ENCODE measurements at regions not wholly inside any gene's neighbourhood (a gene's known extent, or its start where the extent isn't known, plus 50 kb on each side); places are given as distances from the start of the nearest gene placed in this dataset.

DNA sequence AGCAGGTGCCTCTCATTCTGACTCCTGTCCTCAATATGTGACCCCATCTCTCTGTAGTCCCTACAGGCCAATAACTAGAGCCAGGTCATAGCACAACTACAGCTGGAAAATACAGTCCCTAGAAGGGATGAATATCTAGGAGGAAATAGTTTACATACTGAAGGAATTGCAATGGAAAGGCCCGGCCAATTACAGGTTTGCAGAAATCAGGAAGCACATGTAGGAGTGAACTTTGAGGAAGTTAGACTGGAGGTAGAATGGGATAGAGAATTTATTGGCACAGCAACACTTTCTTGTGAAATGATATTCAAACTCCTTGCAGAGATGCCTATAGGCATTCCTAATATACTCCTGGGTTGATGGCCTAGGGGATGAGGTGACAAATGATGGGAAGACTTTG, 257.3 kb downstream of the GRIN2B start:
- CTCF ChIA-PET: no interaction called here
- no peak for TF ChIP-seq SP1 (IDR thresholded peaks at IDR 0.05)
- TF ChIP-seq FOXA1 (IDR thresholded peaks at IDR 0.05): no peak
- TF ChIP-seq NFRKB (IDR thresholded peaks at IDR 0.05): no peak
- no peak for TF ChIP-seq BHLHE40 (IDR thresholded peaks at IDR 0.05; ENCODE audit: borderline replicate concordance)
- TF ChIP-seq SUZ12 (IDR thresholded peaks at IDR 0.05): no peak
- no peak for TF ChIP-seq L3MBTL2 (conservative IDR thresholded peaks at IDR 0.05)
- no peak for TF ChIP-seq CTBP1 (IDR thresholded peaks at IDR 0.05; ENCODE audit: borderline replicate concordance)
- no peak for TF ChIP-seq FOXK2 (IDR thresholded peaks at IDR 0.05)
- TF ChIP-seq LEF1 (IDR thresholded peaks at IDR 0.05; ENCODE audit: borderline replicate concordance): no peak
- TF ChIP-seq, protein P1, sequence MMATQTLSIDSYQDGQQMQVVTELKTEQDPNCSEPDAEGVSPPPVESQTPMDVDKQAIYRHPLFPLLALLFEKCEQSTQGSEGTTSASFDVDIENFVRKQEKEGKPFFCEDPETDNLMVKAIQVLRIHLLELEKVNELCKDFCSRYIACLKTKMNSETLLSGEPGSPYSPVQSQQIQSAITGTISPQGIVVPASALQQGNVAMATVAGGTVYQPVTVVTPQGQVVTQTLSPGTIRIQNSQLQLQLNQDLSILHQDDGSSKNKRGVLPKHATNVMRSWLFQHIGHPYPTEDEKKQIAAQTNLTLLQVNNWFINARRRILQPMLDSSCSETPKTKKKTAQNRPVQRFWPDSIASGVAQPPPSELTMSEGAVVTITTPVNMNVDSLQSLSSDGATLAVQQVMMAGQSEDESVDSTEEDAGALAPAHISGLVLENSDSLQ (IDR thresholded peaks at IDR 0.05): no peak
- no peak for TF ChIP-seq FOXM1 (IDR thresholded peaks at IDR 0.05; ENCODE audit: borderline replicate concordance)
- TF ChIP-seq ELF4 (IDR thresholded peaks at IDR 0.05): no peak
- no peak for TF ChIP-seq ARNT (IDR thresholded peaks at IDR 0.05)

DNA sequence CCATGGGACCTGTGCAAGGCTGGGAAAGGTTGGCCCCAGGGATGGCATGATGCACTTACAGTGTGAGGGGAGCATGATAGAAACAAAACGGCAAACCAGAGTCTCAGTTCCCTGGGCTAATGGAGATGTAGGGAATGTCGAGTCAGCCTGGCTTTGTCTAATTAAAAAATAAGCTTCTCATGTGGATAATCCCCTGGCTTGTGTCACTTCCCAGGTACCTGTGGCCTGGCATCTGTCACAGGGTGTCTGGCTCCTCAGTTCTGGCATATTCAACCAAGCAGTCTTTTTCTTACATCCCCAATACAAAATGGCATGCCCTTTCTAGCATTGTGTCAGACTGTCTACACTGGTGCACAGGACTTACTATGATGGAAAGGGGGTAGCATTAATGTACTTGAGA, 261.4 kb downstream of the GRIN2B start:
- DNase-seq (ENCODE audit: extremely low spot score): no peak
- POLR2A ChIA-PET: no interaction called here
- no peak for TF ChIP-seq SP1 (IDR thresholded peaks at IDR 0.05)
- no peak for TF ChIP-seq FOXA1 (IDR thresholded peaks at IDR 0.05)
- no peak for TF ChIP-seq ARNT (IDR thresholded peaks at IDR 0.05)
- TF ChIP-seq SUZ12 (IDR thresholded peaks at IDR 0.05): no peak
- TF ChIP-seq HDGF (IDR thresholded peaks at IDR 0.05; ENCODE audit: borderline replicate concordance): no peak
- no peak for TF ChIP-seq NFRKB (IDR thresholded peaks at IDR 0.05)
- TF ChIP-seq ELF4 (IDR thresholded peaks at IDR 0.05): no peak
- CTCF ChIA-PET: no interaction called here

More for the DNA sequence above, 257.3 kb downstream of the GRIN2B start:
- no peak for DNase-seq (ENCODE audit: extremely low spot score)
- POLR2A ChIA-PET: no interaction called here

DNA sequence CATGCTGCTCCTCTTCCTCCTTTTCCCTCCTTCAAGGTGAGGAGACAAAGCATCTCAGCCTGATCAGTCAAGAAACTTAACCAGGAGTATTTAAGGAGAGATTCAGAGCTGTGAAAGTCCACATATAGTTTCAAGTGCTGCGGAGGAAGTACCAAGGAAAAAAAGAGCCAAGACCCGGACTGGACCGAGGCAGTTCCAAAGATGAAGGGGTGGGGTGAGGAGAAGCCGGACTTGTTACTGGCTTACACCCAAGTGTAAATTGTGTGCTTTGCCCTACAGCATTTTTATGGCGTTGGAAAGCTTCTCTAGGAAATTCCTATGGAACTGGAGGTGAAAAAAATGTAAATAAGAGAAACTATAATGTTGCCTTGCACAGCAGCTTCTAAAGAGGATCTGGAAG, 263.1 kb downstream of the GRIN2B start:
- ChIA-PET POLR2A (no interaction called here), CTCF (no interaction called here)
- TF ChIP-seq FOXM1 (IDR thresholded peaks at IDR 0.05; ENCODE audit: borderline replicate concordance) (no peak), CTBP1 (IDR thresholded peaks at IDR 0.05; ENCODE audit: borderline replicate concordance) (no peak), TARDBP (IDR thresholded peaks at IDR 0.05) (no peak), ZNF384 (IDR thresholded peaks at IDR 0.05) (no peak), BHLHE40 (IDR thresholded peaks at IDR 0.05; ENCODE audit: borderline replicate concordance) (no peak), ELF4 (IDR thresholded peaks at IDR 0.05) (no peak), FOXK2 (IDR thresholded peaks at IDR 0.05) (no peak), ARNT (IDR thresholded peaks at IDR 0.05) (no peak), L3MBTL2 (conservative IDR thresholded peaks at IDR 0.05) (no peak), SP1 (IDR thresholded peaks at IDR 0.05) (no peak), SUZ12 (IDR thresholded peaks at IDR 0.05) (no peak), LEF1 (IDR thresholded peaks at IDR 0.05; ENCODE audit: borderline replicate concordance) (no peak), NFRKB (IDR thresholded peaks at IDR 0.05) (no peak)
- TF ChIP-seq, protein P1 (IDR thresholded peaks at IDR 0.05): no peak
- no peak for DNase-seq (ENCODE audit: extremely low spot score)

DNA sequence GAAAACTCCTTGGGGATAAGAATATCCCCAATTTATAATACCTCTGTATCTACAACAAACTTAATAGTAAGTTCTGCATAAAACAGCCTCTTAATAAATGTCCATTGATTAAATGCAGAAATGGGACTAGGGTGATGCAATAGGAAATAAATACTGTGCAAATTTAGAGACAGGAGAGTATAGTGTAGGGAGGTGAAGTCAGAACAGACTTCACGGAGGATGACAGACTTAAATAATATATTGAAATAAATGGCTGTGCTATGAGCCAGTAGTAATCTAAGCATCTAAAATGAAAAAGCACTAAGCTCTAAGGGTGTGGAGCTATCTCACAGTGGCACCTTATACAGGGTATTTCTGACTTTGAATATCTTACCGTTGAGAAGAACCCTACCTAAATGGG, 265.3 kb downstream of the GRIN2B start:
- ChIA-PET CTCF (no interaction called here), POLR2A (no interaction called here)
- DNase-seq (ENCODE audit: extremely low spot score): no peak
- TF ChIP-seq ELF4 (IDR thresholded peaks at IDR 0.05): no peak
- TF ChIP-seq FOXK2 (IDR thresholded peaks at IDR 0.05): no peak
- TF ChIP-seq L3MBTL2 (conservative IDR thresholded peaks at IDR 0.05): no peak
- TF ChIP-seq, protein P1 (IDR thresholded peaks at IDR 0.05): no peak
- no peak for TF ChIP-seq TARDBP (IDR thresholded peaks at IDR 0.05)
- TF ChIP-seq ARNT (IDR thresholded peaks at IDR 0.05): no peak
- no peak for TF ChIP-seq SP1 (IDR thresholded peaks at IDR 0.05)
- no peak for TF ChIP-seq NFRKB (IDR thresholded peaks at IDR 0.05)
- no peak for TF ChIP-seq CTBP1 (IDR thresholded peaks at IDR 0.05; ENCODE audit: borderline replicate concordance)

DNA sequence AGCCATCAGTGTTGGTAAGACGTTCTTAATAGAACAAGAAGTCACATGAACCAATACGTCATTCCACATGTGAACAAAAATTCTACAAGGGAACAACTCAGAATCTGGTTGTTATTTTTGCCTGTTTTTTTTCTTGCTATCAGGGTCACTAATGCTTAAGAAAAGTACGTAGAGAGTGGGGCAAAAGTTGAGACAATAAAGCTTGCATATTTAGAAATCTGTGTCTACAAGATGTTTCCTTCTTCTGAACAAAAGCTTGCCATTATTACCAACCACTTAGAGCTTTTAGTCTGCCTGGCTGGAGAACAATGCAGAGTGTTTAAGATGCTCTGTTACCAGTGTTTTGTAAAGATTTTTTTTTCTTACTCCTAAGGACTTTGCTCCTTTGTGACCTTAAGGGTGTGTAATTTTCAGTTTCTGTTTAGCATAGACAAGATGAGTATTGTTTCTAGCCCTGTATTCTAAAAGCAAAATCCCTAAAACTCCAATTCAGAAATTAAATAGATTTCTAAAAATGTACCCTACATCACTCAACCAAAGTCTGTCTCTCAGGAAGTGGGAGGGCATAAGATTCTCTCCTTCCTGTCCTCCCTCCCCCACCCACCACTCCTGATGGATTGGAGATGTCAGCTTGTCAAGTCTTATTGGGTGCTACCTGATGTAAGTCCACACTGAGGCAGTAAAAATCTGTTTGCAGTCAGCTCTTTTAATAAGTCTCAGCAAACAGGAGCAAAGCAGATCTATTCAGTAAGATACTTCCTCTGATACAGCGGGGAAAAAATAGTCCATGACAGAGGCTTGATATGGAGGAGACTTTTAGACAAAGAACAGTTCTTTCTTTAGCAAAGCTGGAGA, 267.6 kb downstream of the GRIN2B start:
- no peak for DNase-seq (ENCODE audit: extremely low spot score)
- ChIA-PET POLR2A (no interaction called here), CTCF (no interaction called here)
- TF ChIP-seq L3MBTL2 (conservative IDR thresholded peaks at IDR 0.05) (no peak), LEF1 (IDR thresholded peaks at IDR 0.05; ENCODE audit: borderline replicate concordance) (no peak), TARDBP (IDR thresholded peaks at IDR 0.05) (no peak), FOXA1 (IDR thresholded peaks at IDR 0.05) (no peak), HDGF (IDR thresholded peaks at IDR 0.05; ENCODE audit: borderline replicate concordance) (no peak), ELF4 (IDR thresholded peaks at IDR 0.05) (no peak), NFRKB (IDR thresholded peaks at IDR 0.05) (no peak), SP1 (IDR thresholded peaks at IDR 0.05) (no peak), ZNF384 (IDR thresholded peaks at IDR 0.05) (no peak), FOXK2 (IDR thresholded peaks at IDR 0.05) (no peak)

DNA sequence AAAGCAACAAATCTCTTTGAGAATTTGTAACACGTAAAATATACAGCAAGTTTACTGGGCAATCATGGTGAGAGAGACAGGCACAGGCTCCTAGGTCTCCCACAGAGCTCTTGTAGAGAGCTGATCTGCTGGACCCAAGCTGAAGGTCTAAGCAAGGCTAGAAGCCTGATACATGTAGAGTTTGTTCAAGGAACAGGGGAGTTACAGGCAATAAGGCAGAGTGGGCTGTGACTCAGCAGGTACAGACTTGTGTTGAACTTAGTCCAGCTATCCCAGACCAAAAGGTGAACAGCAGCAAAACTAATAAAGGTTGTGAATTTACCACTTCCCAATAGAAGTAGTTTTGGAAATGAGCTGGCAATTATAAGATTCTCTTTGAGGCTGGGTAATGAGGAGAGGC, 273.6 kb downstream of the GRIN2B start:
- no peak for DNase-seq (ENCODE audit: extremely low spot score)
- CTCF ChIA-PET: no interaction called here
- TF ChIP-seq CTBP1 (IDR thresholded peaks at IDR 0.05; ENCODE audit: borderline replicate concordance) (no peak), FOXA1 (IDR thresholded peaks at IDR 0.05) (no peak), L3MBTL2 (conservative IDR thresholded peaks at IDR 0.05) (no peak)
- TF ChIP-seq, protein P1 (IDR thresholded peaks at IDR 0.05): no peak
- POLR2A ChIA-PET: no interaction called here

Measured in HEK293T (cell line).